ENCODE measurements at regions not wholly inside any gene's neighbourhood (a gene's known extent, or its start where the extent isn't known, plus 50 kb on each side); places are given as distances from the start of the nearest gene placed in this dataset.

GRCh38 chr5:120257358-120257971 lies 206.6 kb upstream of the PRR16 start:
- H3K27ac ChIP-seq (ENCODE audit: low read depth, low read length) = no peak overlapping the region
- H3K9me3 Mint-ChIP-seq = peaks cover 0 to 7% (median 0%) of the 10 kb centered on the region in 8 donors
- intact Hi-C loops (cut with micrococcal nuclease) = no loop called here
- no peaks in the 10 kb centered on the region for H3K4me1 ChIP-seq (ENCODE audit: insufficient read depth, low read length)
- H3K36me3 Mint-ChIP-seq = no peaks in the 10 kb centered on the region
- H3K4me3 Mint-ChIP-seq = no peak overlapping the region
- no peak for DNase-seq
- no peaks in the 10 kb centered on the region for H3K9me3 ChIP-seq (ENCODE audit: control insufficient read depth in 1 of 2, low read length in 2 of 2)
- no peak overlapping the region for H3K4me3 ChIP-seq (ENCODE audit: low read length in 2 of 2)
- H3K36me3 ChIP-seq (ENCODE audit: insufficient read depth, low read length) = no peaks in the 10 kb centered on the region
- CTCF ChIA-PET (ENCODE audit: partially characterized antibody) = no interaction called here
- H3K27ac Mint-ChIP-seq = no peak overlapping the region
- no peaks in the 10 kb centered on the region for H3K4me1 Mint-ChIP-seq
- H3K27me3 Mint-ChIP-seq = no peaks in the 10 kb centered on the region
- H3K27me3 ChIP-seq (ENCODE audit: insufficient read depth, low read length) = no peaks in the 10 kb centered on the region
- POLR2A ChIA-PET (ENCODE audit: partially characterized antibody) = no interaction called here

GRCh38 chr5:120258123-120258522 lies 206.0 kb upstream of the PRR16 start:
- Histone ChIP-seq H3K27ac (ENCODE audit: low read depth, low read length) (no peak overlapping the region), H3K9me3 (ENCODE audit: control insufficient read depth in 1 of 2, low read length in 2 of 2) (no peaks in the 10 kb centered on the region), H3K27me3 (ENCODE audit: insufficient read depth, low read length) (no peaks in the 10 kb centered on the region), H3K4me3 (ENCODE audit: low read length in 2 of 2) (no peak overlapping the region), H3K36me3 (ENCODE audit: insufficient read depth, low read length) (no peaks in the 10 kb centered on the region), H3K4me1 (ENCODE audit: insufficient read depth, low read length) (no peaks in the 10 kb centered on the region)
- intact Hi-C loops (cut with micrococcal nuclease) = no loop called here
- no peaks in the 10 kb centered on the region for H3K36me3 Mint-ChIP-seq
- H3K4me1 Mint-ChIP-seq = no peaks in the 10 kb centered on the region
- H3K27ac Mint-ChIP-seq = no peak overlapping the region
- ChIA-PET POLR2A (ENCODE audit: partially characterized antibody) (no interaction called here), CTCF (ENCODE audit: partially characterized antibody) (no interaction called here)
- peaks cover 0 to 7% (median 0%) of the 10 kb centered on the region in 8 donors for H3K9me3 Mint-ChIP-seq
- no peak for DNase-seq
- no peaks in the 10 kb centered on the region for H3K27me3 Mint-ChIP-seq
- H3K4me3 Mint-ChIP-seq = no peak overlapping the region

- ChIA-PET POLR2A (ENCODE audit: partially characterized antibody) (no interaction called here), CTCF (ENCODE audit: partially characterized antibody) (no interaction called here)
- H3K36me3 ChIP-seq (ENCODE audit: insufficient read depth, low read length) = no peaks in the 10 kb centered on the region
- Mint-ChIP-seq H3K27ac (no peak overlapping the region), H3K4me3 (no peak overlapping the region), H3K36me3 (no peaks in the 10 kb centered on the region), H3K4me1 (no peaks in the 10 kb centered on the region), H3K9me3 (peaks cover 0 to 12% (median 0%) of the 10 kb centered on the region in 8 donors), H3K27me3 (no peaks in the 10 kb centered on the region)
- H3K4me3 ChIP-seq (ENCODE audit: low read length in 2 of 2) = no peak overlapping the region
- no peak overlapping the region for H3K27ac ChIP-seq (ENCODE audit: low read depth, low read length)
- no peaks in the 10 kb centered on the region for H3K9me3 ChIP-seq (ENCODE audit: control insufficient read depth in 1 of 2, low read length in 2 of 2)
- intact Hi-C loops (cut with micrococcal nuclease) = no loop called here
- no peak for DNase-seq
- no peaks in the 10 kb centered on the region for H3K27me3 ChIP-seq (ENCODE audit: insufficient read depth, low read length)
- H3K4me1 ChIP-seq (ENCODE audit: insufficient read depth, low read length) = no peaks in the 10 kb centered on the region
Measured at GRCh38 chr5:120260651-120261050, 203.4 kb upstream of the PRR16 start.

GRCh38 chr5:120270498-120270897 lies 193.6 kb upstream of the PRR16 start:
- Mint-ChIP-seq H3K4me3 (no peak overlapping the region), H3K36me3 (no peaks in the 10 kb centered on the region), H3K4me1 (no peaks in the 10 kb centered on the region), H3K27ac (no peak overlapping the region), H3K27me3 (no peaks in the 10 kb centered on the region), H3K9me3 (peaks cover 2 to 13% (median 4%) of the 10 kb centered on the region in 8 donors)
- no peak for DNase-seq
- Histone ChIP-seq H3K4me1 (ENCODE audit: insufficient read depth, low read length) (no peaks in the 10 kb centered on the region), H3K9me3 (ENCODE audit: control insufficient read depth in 1 of 2, low read length in 2 of 2) (no peaks in the 10 kb centered on the region), H3K36me3 (ENCODE audit: insufficient read depth, low read length) (no peaks in the 10 kb centered on the region), H3K4me3 (ENCODE audit: low read length in 2 of 2) (no peak overlapping the region), H3K27ac (ENCODE audit: low read depth, low read length) (no peak overlapping the region), H3K27me3 (ENCODE audit: insufficient read depth, low read length) (no peaks in the 10 kb centered on the region)
- intact Hi-C loops (cut with micrococcal nuclease) = no loop called here
- POLR2A ChIA-PET (ENCODE audit: partially characterized antibody) = no interaction called here
- CTCF ChIA-PET (ENCODE audit: partially characterized antibody) = no interaction called here

- Histone ChIP-seq H3K27me3 (ENCODE audit: insufficient read depth, low read length) (no peaks in the 10 kb centered on the region), H3K9me3 (ENCODE audit: control insufficient read depth in 1 of 2, low read length in 2 of 2) (no peaks in the 10 kb centered on the region), H3K4me1 (ENCODE audit: insufficient read depth, low read length) (no peaks in the 10 kb centered on the region), H3K27ac (ENCODE audit: low read depth, low read length) (no peak overlapping the region), H3K4me3 (ENCODE audit: low read length in 2 of 2) (no peak overlapping the region), H3K36me3 (ENCODE audit: insufficient read depth, low read length) (no peaks in the 10 kb centered on the region)
- POLR2A ChIA-PET (ENCODE audit: partially characterized antibody) = no interaction called here
- Mint-ChIP-seq H3K27me3 (no peaks in the 10 kb centered on the region), H3K27ac (no peak overlapping the region), H3K4me3 (no peak overlapping the region), H3K4me1 (no peaks in the 10 kb centered on the region), H3K9me3 (peaks cover 0 to 6% (median 4%) of the 10 kb centered on the region in 8 donors), H3K36me3 (no peaks in the 10 kb centered on the region)
- intact Hi-C loops (cut with micrococcal nuclease) = no loop called here
- CTCF ChIA-PET (ENCODE audit: partially characterized antibody) = no interaction called here
- DNase-seq = no peak
Measured at GRCh38 chr5:120293796-120294195, 170.3 kb upstream of the PRR16 start.

- H3K27me3 ChIP-seq (ENCODE audit: insufficient read depth, low read length) = no peaks in the 10 kb centered on the region
- DNase-seq = no peak
- H3K36me3 ChIP-seq (ENCODE audit: insufficient read depth, low read length) = no peaks in the 10 kb centered on the region
- H3K9me3 Mint-ChIP-seq = peaks cover 0 to 5% (median 0%) of the 10 kb centered on the region in 8 donors
- no peaks in the 10 kb centered on the region for H3K4me1 ChIP-seq (ENCODE audit: insufficient read depth, low read length)
- intact Hi-C loops (cut with micrococcal nuclease) = no loop called here
- POLR2A ChIA-PET (ENCODE audit: partially characterized antibody) = no interaction called here
- no peak overlapping the region for H3K4me3 ChIP-seq (ENCODE audit: low read length in 2 of 2)
- H3K4me3 Mint-ChIP-seq = no peak overlapping the region
- CTCF ChIA-PET (ENCODE audit: partially characterized antibody) = no interaction called here
- H3K27me3 Mint-ChIP-seq = no peaks in the 10 kb centered on the region
- no peaks in the 10 kb centered on the region for H3K36me3 Mint-ChIP-seq
- H3K4me1 Mint-ChIP-seq = no peaks in the 10 kb centered on the region
- no peak overlapping the region for H3K27ac ChIP-seq (ENCODE audit: low read depth, low read length)
- no peak overlapping the region for H3K27ac Mint-ChIP-seq
- no peaks in the 10 kb centered on the region for H3K9me3 ChIP-seq (ENCODE audit: control insufficient read depth in 1 of 2, low read length in 2 of 2)
Measured at GRCh38 chr5:120297616-120298015, 166.5 kb upstream of the PRR16 start.

- H3K4me1 Mint-ChIP-seq = no peaks in the 10 kb centered on the region
- ChIA-PET CTCF (ENCODE audit: partially characterized antibody) (no interaction called here), POLR2A (ENCODE audit: partially characterized antibody) (no interaction called here)
- H3K36me3 Mint-ChIP-seq = no peaks in the 10 kb centered on the region
- intact Hi-C loops (cut with micrococcal nuclease) = no loop called here
- no peaks in the 10 kb centered on the region for H3K4me1 ChIP-seq (ENCODE audit: insufficient read depth, low read length)
- H3K27ac ChIP-seq (ENCODE audit: low read depth, low read length) = no peak overlapping the region
- no peaks in the 10 kb centered on the region for H3K27me3 ChIP-seq (ENCODE audit: insufficient read depth, low read length)
- DNase-seq = no peak
- no peaks in the 10 kb centered on the region for H3K27me3 Mint-ChIP-seq
- no peaks in the 10 kb centered on the region for H3K9me3 ChIP-seq (ENCODE audit: control insufficient read depth in 1 of 2, low read length in 2 of 2)
- H3K27ac Mint-ChIP-seq = no peak overlapping the region
- peaks cover 0 to 3% (median 0%) of the 10 kb centered on the region in 8 donors for H3K9me3 Mint-ChIP-seq
- no peak overlapping the region for H3K4me3 Mint-ChIP-seq
- H3K36me3 ChIP-seq (ENCODE audit: insufficient read depth, low read length) = no peaks in the 10 kb centered on the region
- no peak overlapping the region for H3K4me3 ChIP-seq (ENCODE audit: low read length in 2 of 2)
Measured at GRCh38 chr5:120298981-120299380, 165.1 kb upstream of the PRR16 start.

GRCh38 chr5:120304663-120305062 lies 159.4 kb upstream of the PRR16 start:
- intact Hi-C loops (cut with micrococcal nuclease) = no loop called here
- POLR2A ChIA-PET (ENCODE audit: partially characterized antibody) = no interaction called here
- H3K4me3 Mint-ChIP-seq = no peak overlapping the region

More at GRCh38 chr5:120304663-120305062, 159.4 kb upstream of the PRR16 start:
- DNase-seq = no peak
- Histone ChIP-seq H3K4me1 (ENCODE audit: insufficient read depth, low read length) (no peaks in the 10 kb centered on the region), H3K27me3 (ENCODE audit: insufficient read depth, low read length) (no peaks in the 10 kb centered on the region), H3K36me3 (ENCODE audit: insufficient read depth, low read length) (no peaks in the 10 kb centered on the region), H3K9me3 (ENCODE audit: control insufficient read depth in 1 of 2, low read length in 2 of 2) (no peaks in the 10 kb centered on the region), H3K27ac (ENCODE audit: low read depth, low read length) (no peak overlapping the region), H3K4me3 (ENCODE audit: low read length in 2 of 2) (no peak overlapping the region)
- peaks cover 0 to 10% (median 0%) of the 10 kb centered on the region in 8 donors for H3K9me3 Mint-ChIP-seq
- no peaks in the 10 kb centered on the region for H3K36me3 Mint-ChIP-seq
- no peaks in the 10 kb centered on the region for H3K4me1 Mint-ChIP-seq
- CTCF ChIA-PET (ENCODE audit: partially characterized antibody) = no interaction called here
- H3K27ac Mint-ChIP-seq = no peak overlapping the region
- no peaks in the 10 kb centered on the region for H3K27me3 Mint-ChIP-seq
